HG03064 (cell line): ENCODE measurements at regions not wholly inside any gene's neighbourhood (a gene's known extent, or its start where the extent isn't known, plus 50 kb on each side); places are given as distances from the start of the nearest gene placed in this dataset.
"Not testable (repeated sequence)": the region's sequence is repeated elsewhere in the genome, so short reads cannot be mapped to it uniquely, and the experiment has no call there.

Source experiments
- ATAC-seq: cut with Tn5 transposase; IDR thresholded peaks from one replicate; pipeline ENCODE4 v1.9.1; 2021; ENCODE audit warnings: low read depth; ENCODE audit not compliant: unreplicated experiment

DNA sequence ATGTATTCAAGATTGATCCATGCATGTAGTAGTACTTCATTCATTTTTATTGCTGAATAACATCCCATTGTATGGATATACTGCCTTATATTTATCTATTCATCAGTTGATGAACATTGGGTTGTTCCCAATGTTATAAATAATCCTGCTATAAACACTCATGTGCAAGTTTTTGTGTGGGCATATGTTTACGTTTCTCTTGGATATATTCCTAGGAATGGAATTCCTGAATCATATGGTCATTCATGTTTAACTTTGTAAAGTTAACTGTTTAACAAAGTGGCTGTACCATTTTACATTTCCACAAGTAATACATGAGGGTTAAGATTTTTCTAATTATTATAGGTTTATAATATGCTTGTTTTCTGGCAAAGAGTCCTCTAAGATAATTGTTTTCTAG, 1568.2 kb upstream of the SEL1L start:
- ATAC-seq: no peak

DNA sequence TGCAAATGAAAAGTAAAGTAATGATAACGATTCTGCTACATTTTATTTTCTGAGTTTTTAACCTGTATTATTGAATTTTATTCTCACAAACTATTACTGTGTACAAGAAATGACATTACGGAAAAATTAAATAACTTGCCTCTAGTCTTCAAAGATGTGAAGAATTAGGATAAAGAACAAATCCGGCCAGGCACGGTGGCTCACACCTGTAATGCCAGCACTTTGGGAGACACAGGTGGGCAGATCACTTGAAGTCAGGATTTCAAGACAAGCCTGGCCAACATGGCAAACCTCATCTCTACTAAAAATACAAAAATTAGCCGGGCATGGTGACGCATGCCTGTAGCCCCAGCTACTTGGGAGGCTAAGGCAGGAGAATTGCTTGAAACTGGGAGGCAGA, 1584.4 kb upstream of the SEL1L start:
- ATAC-seq: no peak

GRCh38 chr14:83120187-83120586, 1586.5 kb upstream of the SEL1L start:
- no peak for ATAC-seq

DNA sequence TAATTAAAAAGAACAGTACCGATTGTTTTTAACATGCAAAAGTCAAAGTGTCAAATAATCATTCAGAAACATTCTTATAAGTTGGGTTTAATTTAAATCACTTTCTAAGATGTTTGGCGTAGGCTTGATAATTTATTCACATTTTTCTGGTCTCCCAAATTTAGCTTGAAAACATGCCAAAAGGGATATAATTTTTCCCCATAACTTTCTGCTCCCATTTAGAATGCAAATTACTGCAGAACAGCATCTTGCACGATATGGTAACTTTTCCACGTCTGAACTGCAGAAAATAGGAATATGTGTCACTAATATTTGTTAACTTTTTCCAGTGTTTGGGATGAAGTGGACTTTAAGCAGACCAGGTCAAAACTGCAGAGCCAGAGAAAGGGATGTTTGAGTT, 1592.4 kb upstream of the SEL1L start:
- ATAC-seq: no peak

- no peak for ATAC-seq
Observed at GRCh38 chr14:83128783-83129182, 1595.1 kb upstream of the SEL1L start.

GRCh38 chr14:83129496-83129895, 1595.8 kb upstream of the SEL1L start:
- no peak for ATAC-seq

DNA sequence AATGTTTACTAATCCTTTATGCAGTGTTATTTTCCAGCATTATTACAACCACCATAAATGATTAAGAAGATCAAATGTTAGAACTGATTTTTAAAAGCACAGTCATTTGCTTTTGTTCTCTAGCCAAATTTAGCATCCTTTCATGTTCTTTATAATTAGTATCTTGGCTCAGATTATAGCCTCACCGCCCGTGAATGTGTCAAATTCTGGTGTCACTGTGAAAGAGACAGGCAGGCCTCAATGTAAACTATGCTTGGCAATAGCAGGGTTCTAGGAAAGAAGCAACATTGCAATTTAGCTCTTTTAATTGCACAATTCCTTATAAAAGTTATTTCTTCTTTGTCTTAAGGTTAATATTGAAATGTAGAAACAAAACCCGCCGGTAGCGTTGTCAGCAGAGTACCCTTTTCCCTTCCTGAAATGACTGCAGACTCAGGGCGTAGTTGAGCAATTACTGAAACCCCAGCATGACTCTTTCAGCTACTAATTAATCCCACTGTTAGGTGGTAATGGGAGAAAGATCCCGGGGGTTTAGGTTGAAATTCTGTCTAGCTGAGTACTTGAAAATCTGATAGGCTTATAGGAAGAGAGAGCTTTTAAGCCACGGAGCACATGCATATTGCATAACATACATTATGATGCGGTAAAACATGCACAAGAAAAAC, 1600.5 kb upstream of the SEL1L start:
- no peak for ATAC-seq

DNA sequence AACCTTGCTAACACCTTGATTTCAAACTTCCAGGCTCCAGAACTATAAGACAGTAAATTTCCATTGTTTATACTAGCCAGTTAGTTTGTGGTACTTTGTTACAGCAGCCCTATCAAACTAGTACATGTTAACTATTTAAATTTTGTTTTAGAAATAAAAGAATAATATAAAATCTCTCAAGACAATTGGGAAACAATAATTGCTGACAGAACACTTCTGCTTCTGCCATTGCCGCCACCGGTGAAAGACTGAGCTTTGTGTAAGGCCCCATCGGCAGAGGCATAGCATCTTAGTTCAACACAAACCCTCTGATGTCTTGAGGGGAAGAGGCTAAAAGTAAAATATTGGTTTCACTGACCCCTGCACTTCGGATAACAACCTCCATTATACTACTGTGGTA, 1607.1 kb upstream of the SEL1L start:
- ATAC-seq: no peak

DNA sequence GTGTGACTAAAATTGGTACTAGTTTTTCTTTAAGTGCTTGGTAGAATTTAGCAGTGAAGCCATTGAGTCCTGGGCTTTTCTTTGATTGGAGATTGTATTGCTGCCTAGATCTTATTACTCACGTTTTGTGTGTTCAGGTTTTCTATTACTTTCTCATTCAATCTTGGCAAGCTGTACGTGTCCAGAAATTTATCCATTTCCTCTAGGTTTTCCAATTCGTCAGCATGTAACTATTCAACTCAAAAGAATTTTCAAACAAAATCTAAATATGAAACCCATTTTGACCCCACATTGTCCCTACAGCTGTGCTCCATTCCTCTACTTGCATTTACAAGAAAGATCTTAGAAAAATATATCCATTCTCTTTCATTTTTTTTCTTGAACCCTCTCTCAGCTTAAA, 1613.4 kb upstream of the SEL1L start:
- ATAC-seq: no peak

- no peak for ATAC-seq
Observed at GRCh38 chr14:83151571-83151970, 1617.9 kb upstream of the SEL1L start.

DNA sequence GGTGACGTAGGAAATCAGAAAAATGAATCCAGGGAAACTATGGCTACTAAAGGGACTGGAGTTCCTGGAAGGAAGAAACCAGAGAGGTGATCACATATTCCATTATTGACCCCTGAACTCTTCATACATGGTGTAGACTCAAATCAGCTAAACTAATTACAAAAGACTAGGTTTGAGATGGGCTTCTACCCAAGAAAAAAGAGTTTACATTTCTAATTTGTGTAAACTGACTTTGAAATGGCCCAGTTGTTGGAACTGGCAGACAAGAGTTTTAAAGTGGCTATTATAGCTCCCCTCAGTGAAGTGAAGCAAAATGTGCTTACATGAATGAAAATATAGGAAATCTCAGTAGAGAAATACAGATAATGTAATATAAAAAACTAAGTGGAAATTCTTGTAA, 1619.4 kb upstream of the SEL1L start:
- no peak for ATAC-seq

DNA sequence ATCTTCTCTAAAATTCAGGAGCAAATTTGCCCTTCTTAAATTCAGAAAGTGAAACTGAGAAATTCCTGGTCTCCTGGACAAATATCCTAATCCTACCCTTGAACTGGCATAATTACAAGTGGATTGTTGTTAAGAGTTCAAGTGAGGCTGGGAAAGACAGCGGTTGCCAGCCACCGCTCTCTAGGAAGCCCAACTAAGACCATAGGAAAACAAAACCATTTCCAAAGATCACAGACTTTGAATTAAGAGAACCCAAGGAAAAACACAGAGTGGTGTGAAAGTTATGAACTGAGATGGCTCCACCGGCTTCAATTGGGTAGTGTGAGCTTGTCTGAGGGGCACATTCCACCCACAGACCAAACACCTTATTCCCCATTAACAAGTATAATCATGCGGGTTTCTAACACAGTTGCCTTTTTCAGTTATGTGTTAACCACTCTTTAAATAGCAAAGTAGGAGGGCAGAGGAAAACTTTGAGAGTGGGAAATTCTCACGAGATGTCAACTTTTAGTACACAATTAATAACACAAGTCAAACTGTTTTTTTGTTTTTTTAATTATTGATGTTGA, 1628.8 kb upstream of the SEL1L start:
- ATAC-seq: no peak

DNA sequence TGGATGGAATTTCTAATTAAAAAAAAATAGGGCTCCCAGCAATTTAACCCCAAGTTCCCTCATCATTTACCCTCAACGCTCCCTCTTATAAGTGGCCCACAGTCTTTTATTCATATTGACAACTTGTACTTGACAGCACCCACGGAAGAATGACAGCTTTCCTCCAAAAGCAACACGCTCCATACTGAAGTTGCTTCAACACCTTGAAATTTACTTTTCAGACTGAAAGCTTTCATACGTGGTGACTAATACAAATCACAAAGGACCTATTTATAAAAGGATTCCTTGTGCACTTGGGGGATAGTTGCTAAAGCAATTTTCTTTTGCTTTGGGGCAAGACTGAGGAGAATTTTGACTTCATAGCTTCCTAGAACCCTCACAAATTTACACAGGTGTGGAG, 1629.4 kb upstream of the SEL1L start:
- ATAC-seq: no peak

- ATAC-seq: no peak
Observed at GRCh38 chr14:83164016-83164415, 1630.4 kb upstream of the SEL1L start.

DNA sequence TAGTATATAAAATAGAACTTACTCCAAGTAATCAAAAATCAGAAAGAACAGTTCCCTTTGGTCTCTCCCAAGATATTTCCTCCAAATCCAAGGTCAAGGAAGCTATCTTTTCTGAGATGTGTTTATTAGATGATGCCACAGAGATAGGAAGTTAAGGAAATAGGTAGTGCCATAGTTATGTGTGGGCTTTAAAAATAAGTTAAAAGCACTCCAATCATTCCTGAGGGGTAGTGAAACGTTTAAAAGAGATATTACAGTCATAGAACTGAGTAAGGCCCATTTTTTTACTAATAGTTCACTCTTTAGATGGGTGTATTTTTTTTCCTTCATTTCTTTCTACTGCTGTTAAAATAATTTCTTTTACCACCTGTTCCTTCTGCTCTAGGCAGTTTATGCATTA, 1630.9 kb upstream of the SEL1L start:
- ATAC-seq: no peak

DNA sequence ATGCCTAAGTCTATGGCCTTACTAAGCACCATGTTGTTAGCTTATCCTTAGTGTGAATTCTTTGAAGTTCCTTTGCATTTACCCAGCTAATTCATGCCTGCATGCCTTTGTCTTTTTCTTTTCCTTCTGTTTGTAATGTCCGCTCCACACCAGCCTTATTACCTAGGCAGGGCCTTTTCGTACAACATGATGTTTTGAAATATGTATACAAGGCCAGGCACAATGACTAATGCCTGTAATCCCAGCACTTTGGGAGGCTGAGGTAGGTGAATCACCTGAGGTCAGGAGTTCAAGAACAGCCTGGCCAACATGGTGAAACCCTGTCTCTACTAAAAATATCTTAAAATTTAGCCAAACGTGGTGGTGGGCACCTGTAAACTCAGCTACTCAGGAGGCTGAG, 1636.5 kb upstream of the SEL1L start:
- ATAC-seq: no peak

DNA sequence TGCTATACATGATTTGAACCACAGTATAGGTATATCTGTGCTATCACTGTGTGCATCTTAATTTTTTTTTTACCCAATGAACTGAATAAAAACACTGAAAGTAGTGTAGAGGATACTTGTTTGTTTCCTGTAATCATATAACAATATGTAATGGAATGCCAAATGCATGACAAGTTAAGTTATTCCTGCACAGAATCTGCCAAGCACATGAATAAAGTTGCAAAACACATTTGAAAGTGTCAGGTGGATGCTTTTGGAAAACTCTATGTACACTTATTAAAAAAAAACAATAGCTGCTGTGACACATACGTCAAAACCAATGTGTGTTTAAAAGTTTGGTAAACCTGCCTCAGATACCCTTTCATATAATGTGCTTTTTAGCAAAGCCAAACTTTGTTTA, 1638.1 kb upstream of the SEL1L start:
- no peak for ATAC-seq

- ATAC-seq: no peak
Observed at GRCh38 chr14:83172363-83172762, 1638.7 kb upstream of the SEL1L start.

- ATAC-seq: no peak
Observed at GRCh38 chr14:83173687-83174086, 1640.0 kb upstream of the SEL1L start.

DNA sequence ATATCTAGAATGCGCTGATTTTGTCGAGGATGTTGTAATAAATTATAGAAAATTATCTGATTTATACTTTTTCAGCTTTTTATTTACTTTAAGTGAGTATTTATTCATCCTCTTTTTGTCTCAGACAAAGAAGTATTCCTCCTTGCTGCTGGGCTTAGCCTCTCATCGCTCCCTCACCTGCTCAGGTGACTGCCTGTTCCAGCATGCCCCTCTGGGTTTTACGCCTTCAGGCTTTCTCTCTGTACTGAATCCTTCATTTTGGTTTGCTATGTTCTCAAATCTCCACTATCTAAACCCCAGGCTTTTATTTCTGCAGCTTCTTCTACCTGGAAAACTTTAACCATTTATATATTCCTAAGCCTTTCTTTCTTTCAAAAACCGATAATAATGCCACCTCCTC, 1650.9 kb upstream of the SEL1L start:
- no peak for ATAC-seq

GRCh38 chr14:83188311-83188710, 1654.7 kb upstream of the SEL1L start:
- ATAC-seq: not testable (repeated sequence)

- ATAC-seq: no peak
Observed at GRCh38 chr14:83196236-83196635, 1662.6 kb upstream of the SEL1L start.

DNA sequence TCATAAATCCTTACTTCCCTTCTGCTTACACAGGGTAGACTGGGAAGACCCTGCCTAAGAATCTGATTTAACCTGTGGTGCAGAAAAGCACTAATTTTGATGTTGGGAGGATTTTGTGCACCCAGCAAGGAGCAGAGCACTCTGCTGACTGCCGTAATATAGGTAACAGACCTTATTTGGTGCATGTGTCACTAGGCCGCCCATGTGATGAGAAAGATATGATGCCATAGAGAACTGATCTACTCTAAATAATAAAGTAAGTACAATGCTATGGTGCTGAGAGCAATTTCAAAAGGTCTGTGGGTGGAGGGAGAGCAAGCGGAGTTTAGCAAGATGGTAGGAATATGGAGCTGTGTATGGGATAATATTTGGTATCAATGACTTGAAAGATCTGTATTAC, 1663.6 kb upstream of the SEL1L start:
- ATAC-seq: no peak
